B cell (primary cell): ENCODE measurements at regions not wholly inside any gene's neighbourhood (a gene's known extent, or its start where the extent isn't known, plus 50 kb on each side); places are given as distances from the start of the nearest gene placed in this dataset.
"Not testable (repeated sequence)": the region's sequence is repeated elsewhere in the genome, so short reads cannot be mapped to it uniquely, and the experiment has no call there.

ENCODE experiments used
- ATAC-seq: fragments of 200-7000 bp; cut with Tn5 transposase; one replicate; pipeline ENCODE4 v1.10.0; 2021; ENCODE audit warnings: low read depth, mild to moderate bottlenecking, moderate number of reproducible peaks, moderate library complexity
- CTCF ChIA-PET: fragments of 350-600 bp; sonication (Branson Sonifier 250); formaldehyde crosslinking; loops from one replicate; lab custom pipeline; 2021; ENCODE audit warnings: antibody characterized with exemption, inconsistent platforms; lab: Charles Lee
- POLR2A ChIA-PET: fragments of 350-600 bp; sonication (Branson Sonifier 250); formaldehyde crosslinking; loops from one replicate; lab custom pipeline; 2021; ENCODE audit warnings: antibody characterized with exemption; lab: Charles Lee
- DNase-seq: peaks from one replicate; pipeline ENCODE4 v3.0.0; 2013
- H2AFZ ChIP-seq: 2 replicates; pipeline ENCODE4 v1.6.1; 2012; ENCODE audit warnings: mild to moderate bottlenecking, low read depth, low read length; ENCODE audit not compliant: insufficient read depth, poor library complexity, severe bottlenecking
- H3K27ac ChIP-seq, 2 donors: 1 replicate in 1 of 2; 2 replicates in 1 of 2; pipeline ENCODE4 v1.5.1; 2012 to 2013; ENCODE audit warnings: low read length in 2 of 2, mild to moderate bottlenecking in 2 of 2, moderate library complexity in 1 of 2
- H3K27me3 ChIP-seq, 4 experiments: fragments of 200-600 bp in 1 of 4; sonication (generic) in 1 of 4; replicated peaks in 1 of 4; 1 replicate in 2 of 4; 2 replicates in 2 of 4; pipeline versions ENCODE4 v1.6.1 to v1.7.0; 2013 to 2016; ENCODE audit warnings: low read length in 3 of 4, mild to moderate bottlenecking in 2 of 4, mixed read lengths in 1 of 4, moderate library complexity in 1 of 4; ENCODE audit not compliant: insufficient read depth in 4 of 4, control insufficient read depth in 3 of 4; ENCODE audit errors: control extremely low read depth in 1 of 4
- H3K36me3 ChIP-seq, 2 experiments: replicated peaks in 1 of 2; 1 replicate in 1 of 2; 2 replicates in 1 of 2; pipeline versions ENCODE4 v1.6.1 to v1.7.1; 2013; ENCODE audit warnings: low read length in 1 of 2; ENCODE audit not compliant: insufficient read depth in 2 of 2, control insufficient read depth in 1 of 2; ENCODE audit errors: control extremely low read depth in 1 of 2, extremely low read depth in 1 of 2
- H3K4me1 ChIP-seq, 2 donors: fragments of 200-600 bp in 1 of 2; sonication (generic) in 1 of 2; 1 replicate in 1 of 2; 2 replicates in 1 of 2; pipeline versions ENCODE4 v1.5.1 to v1.6.1; 2013 to 2017; ENCODE audit warnings: low read length in 2 of 2; ENCODE audit not compliant: control insufficient read depth in 2 of 2, insufficient read depth in 2 of 2
- H3K4me2 ChIP-seq: replicated peaks from 2 replicates; pipeline ENCODE3; 2012; ENCODE audit warnings: mild to moderate bottlenecking, low read depth, low read length; ENCODE audit not compliant: poor library complexity, severe bottlenecking
- H3K4me3 ChIP-seq, 5 experiments: fragments of 200-600 bp in 1 of 5; sonication (generic) in 1 of 5; 1 replicate in 3 of 5; 2 replicates in 2 of 5; pipeline versions ENCODE4 v1.5.1 to v1.7.0; 2011 to 2016; ENCODE audit warnings: low read length in 4 of 5, mild to moderate bottlenecking in 4 of 5, low read depth in 2 of 5, control low read depth in 1 of 5, moderate library complexity in 1 of 5; ENCODE audit not compliant: insufficient read depth in 1 of 5; ENCODE audit errors: control extremely low read depth in 1 of 5, extremely low read depth in 1 of 5
- H3K79me2 ChIP-seq: fragments of 200-600 bp; sonication (generic); one replicate; pipeline ENCODE4 v1.6.0; 2016; ENCODE audit warnings: low read length; ENCODE audit not compliant: control insufficient read depth, insufficient read depth
- H3K9ac ChIP-seq: fragments of 200-600 bp; sonication (generic); 2 replicates; pipeline ENCODE4 v1.6.1; 2017; ENCODE audit warnings: mild to moderate bottlenecking, low read length, moderate library complexity
- H3K9me3 ChIP-seq, 3 donors: one replicate each; pipeline versions ENCODE4 v1.6.1 to v1.7.1; 2013; ENCODE audit warnings: low read length in 2 of 3; ENCODE audit not compliant: control insufficient read depth in 2 of 3, insufficient read depth in 1 of 3; ENCODE audit errors: control extremely low read depth in 1 of 3
- H4K20me1 ChIP-seq: 2 replicates; pipeline ENCODE4 v1.6.0; 2012; ENCODE audit warnings: mild to moderate bottlenecking, low read length; ENCODE audit not compliant: insufficient read depth, control insufficient read depth, poor library complexity, severe bottlenecking
- H3K27ac Mint-ChIP-seq: one replicate; pipeline ENCODE4 v1.8.0; 2021; ENCODE audit warnings: mixed read lengths
- H3K27me3 Mint-ChIP-seq: one replicate; pipeline ENCODE4 v1.8.0; 2021; ENCODE audit warnings: mixed read lengths
- H3K4me1 Mint-ChIP-seq: one replicate; pipeline ENCODE4 v1.8.0; 2021; ENCODE audit warnings: mixed read lengths
- H3K4me3 Mint-ChIP-seq: one replicate; pipeline ENCODE4 v1.8.0; 2021; ENCODE audit warnings: mixed read lengths
- H3K9me3 Mint-ChIP-seq: one replicate; pipeline ENCODE4 v1.8.0; 2022; ENCODE audit warnings: mixed read lengths; ENCODE audit not compliant: insufficient read depth
- CTCF ChIP-seq: fragments of 200-600 bp; IDR thresholded peaks from one replicate; pipeline ENCODE4 v1.8.0; 2022; ENCODE audit warnings: antibody characterized with exemption, mild to moderate bottlenecking
- EZH2 ChIP-seq: IDR thresholded peaks from 2 replicates; pipeline ENCODE4 v1.6.1; 2012; ENCODE audit warnings: borderline replicate concordance, low read depth, mild to moderate bottlenecking, moderate library complexity, low read length; ENCODE audit not compliant: insufficient read depth, poor library complexity, severe bottlenecking
- WGBS: methylation state at CpG from one replicate; pipeline ENCODE4 v1.1.5; 2013; ENCODE audit warnings: missing lambda C conversion rate; ENCODE audit not compliant: insufficient coverage; 5-methylcytosine and 5-hydroxymethylcytosine counted together
- intact Hi-C: fragments of 100-400 bp; cut with micrococcal nuclease; formaldehyde crosslinking; loops from one replicate; pipeline ENCODE4 v1.10.0; 2022

DNA sequence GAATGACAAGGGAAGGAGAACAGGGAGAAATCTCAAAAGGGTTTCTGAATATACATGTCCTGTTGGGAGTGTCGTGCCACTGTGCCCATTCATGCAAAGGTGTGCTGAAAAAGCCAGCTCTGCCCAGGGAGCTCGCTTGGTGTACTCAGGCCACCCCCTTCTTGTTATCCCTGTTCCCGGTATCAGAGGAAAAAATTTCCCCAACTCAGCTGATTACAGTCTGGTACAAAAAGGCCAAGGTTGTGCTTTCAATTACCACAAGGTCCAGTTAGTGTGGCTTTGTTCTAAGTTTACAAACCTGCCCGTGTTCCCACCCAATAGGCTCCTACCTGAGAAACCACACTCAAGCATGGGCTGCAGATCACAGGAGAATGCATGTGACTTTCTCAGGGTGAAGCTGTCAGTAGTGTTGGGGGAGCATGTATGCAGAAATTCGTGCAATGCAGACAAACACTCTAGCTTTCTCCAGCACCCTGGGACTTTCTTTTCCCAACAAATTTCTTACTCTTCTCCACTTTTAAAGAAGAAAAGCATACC is 648.5 kb downstream of the NR2F2 start:
- no peak for DNase-seq
- Histone ChIP-seq H3K9ac (no peak overlapping the region), H3K4me2 (no peak overlapping the region), H3K79me2 (no peaks in the 10 kb centered on the region), H3K36me3 (no peaks in the 10 kb centered on the region), H4K20me1 (no peaks in the 10 kb centered on the region), H3K9me3 (no peaks in the 10 kb centered on the region), H2AFZ (no peak overlapping the region), H3K27me3 (no peaks in the 10 kb centered on the region), H3K4me3 (no peak overlapping the region), H3K27ac (no peak overlapping the region), H3K4me1 (no peaks in the 10 kb centered on the region)
- Mint-ChIP-seq H3K27me3 (no peaks in the 10 kb centered on the region), H3K27ac (no peak overlapping the region), H3K4me3 (no peak overlapping the region), H3K9me3 (peaks cover 1% of the 10 kb centered on the region), H3K4me1 (no peaks in the 10 kb centered on the region)
- 81% methylated on average over 3 of the region's 5 CpGs for WGBS
- POLR2A ChIA-PET = no interaction called here
- intact Hi-C loops = no loop called here
- TF ChIP-seq CTCF (no peak), EZH2 (no peak)
- ATAC-seq = no peak
- CTCF ChIA-PET = no interaction called here

- DNase-seq, H2AFZ ChIP-seq, H3K79me2 ChIP-seq, H3K27me3 Mint-ChIP-seq, POLR2A ChIA-PET, H3K9ac ChIP-seq, H3K27me3 ChIP-seq, H4K20me1 ChIP-seq, intact Hi-C loops, H3K4me1 Mint-ChIP-seq, H3K27ac Mint-ChIP-seq, H3K9me3 ChIP-seq, H3K4me3 ChIP-seq, H3K4me3 Mint-ChIP-seq, H3K4me1 ChIP-seq, H3K27ac ChIP-seq, ATAC-seq, H3K36me3 ChIP-seq, CTCF ChIA-PET, H3K4me2 ChIP-seq: not testable (repeated sequence)
- H3K9me3 Mint-ChIP-seq = peaks cover 12% of the 10 kb centered on the region
- WGBS = 96% methylated on average over 38 of the region's 58 CpGs
These were observed 653.7 kb downstream of the NR2F2 start for GRCh38 chr15:96984121-96984671.
